K562 (cell line): ENCODE measurements at regions not wholly inside any gene's neighbourhood (a gene's known extent, or its start where the extent isn't known, plus 50 kb on each side); places are given as distances from the start of the nearest gene placed in this dataset.

Source experiments
- GABPB1 ChIP-seq: sonication (generic); formaldehyde crosslinking; IDR thresholded peaks from 2 replicates; pipeline ENCODE4 v1.8.0; 2022; ENCODE audit warnings: mild to moderate bottlenecking, missing genetic modification reagents
- MYC ChIP-seq, 2 experiments: fragments of 250-450 bp in 1 of 2; sonication (Bioruptor Pico) in 1 of 2; IDR thresholded peaks; 2 replicates each; pipeline versions ENCODE4 v1.5.1 to v1.6.1; 2012 to 2021; ENCODE audit warnings: low read depth in 2 of 2, borderline replicate concordance in 1 of 2, improper control_type of control experiment in 1 of 2, low read length in 1 of 2, mild to moderate bottlenecking in 1 of 2, moderate library complexity in 1 of 2
- SIX5 ChIP-seq, 2 experiments: IDR thresholded peaks; 2 replicates each; pipeline ENCODE4 v1.6.1; 2011; ENCODE audit warnings: low read length in 2 of 2, borderline replicate concordance in 1 of 2, low read depth in 1 of 2, mild to moderate bottlenecking in 1 of 2, moderate library complexity in 1 of 2; ENCODE audit not compliant: insufficient read depth in 1 of 2
- SP1 ChIP-seq: sonication (generic); formaldehyde crosslinking; IDR thresholded peaks from 2 replicates; pipeline ENCODE4 v1.8.1; 2022; ENCODE audit warnings: mild to moderate bottlenecking, missing genetic modification reagents
- TAF15 ChIP-seq: fragments of 200-400 bp; formaldehyde crosslinking; IDR thresholded peaks from 2 replicates; pipeline ENCODE4 v1.6.1; 2017; ENCODE audit warnings: mild to moderate bottlenecking, low read depth, low read length, moderate library complexity
- ZBED1 ChIP-seq: IDR thresholded peaks from 2 replicates; pipeline ENCODE4 v1.6.1; 2014
- ZC3H4 ChIP-seq: sonication (generic); formaldehyde crosslinking; IDR thresholded peaks from 2 replicates; pipeline ENCODE4 v1.9.0; 2021; ENCODE audit warnings: missing genetic modification reagents, borderline replicate concordance
- ZNF274 ChIP-seq: IDR thresholded peaks from 2 replicates; pipeline ENCODE4 v1.6.1; 2011; ENCODE audit warnings: low read depth, mild to moderate bottlenecking, low read length, moderate library complexity, borderline replicate concordance
- TF ChIP-seq, protein P1 (sequence below): fragments of 450-650 bp; formaldehyde crosslinking; IDR thresholded peaks from 2 replicates; pipeline ENCODE4 v1.4.0; 2020; ENCODE audit warnings: mild to moderate bottlenecking, moderate library complexity
- TF ChIP-seq, protein P2 (sequence below): IDR thresholded peaks from 3 replicates; pipeline ENCODE4 v1.6.1; 2011; ENCODE audit warnings: borderline replicate concordance, mild to moderate bottlenecking, moderate library complexity; ENCODE audit not compliant: insufficient read length; ENCODE audit errors: extremely low read depth
- TF ChIP-seq, protein P3 (sequence below): fragments of 450-650 bp; IDR thresholded peaks from 2 replicates; pipeline ENCODE4 v1.7.1; 2018; ENCODE audit warnings: mild to moderate bottlenecking, low read depth; ENCODE audit not compliant: partially characterized antibody

DNA sequence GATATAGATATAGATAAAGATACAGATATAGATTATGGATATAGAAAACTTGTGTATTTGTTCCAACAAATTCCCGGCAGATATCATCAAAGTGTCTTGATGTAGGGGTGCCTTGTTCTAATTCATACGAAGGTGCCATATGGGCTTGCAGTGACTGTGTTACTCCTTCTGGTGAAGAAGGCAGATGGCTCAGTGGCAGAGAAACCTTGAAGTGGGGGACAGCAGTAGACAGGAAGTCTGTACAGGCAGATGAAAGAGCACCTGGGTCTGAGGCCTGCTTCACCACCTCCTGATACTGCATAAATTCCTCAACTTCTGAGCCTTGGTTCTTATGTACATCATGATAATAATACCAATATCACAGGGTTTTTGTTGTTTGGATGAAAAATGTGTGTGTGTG, 179.5 kb upstream of the GATB start (continued):
- TF ChIP-seq, protein P1, sequence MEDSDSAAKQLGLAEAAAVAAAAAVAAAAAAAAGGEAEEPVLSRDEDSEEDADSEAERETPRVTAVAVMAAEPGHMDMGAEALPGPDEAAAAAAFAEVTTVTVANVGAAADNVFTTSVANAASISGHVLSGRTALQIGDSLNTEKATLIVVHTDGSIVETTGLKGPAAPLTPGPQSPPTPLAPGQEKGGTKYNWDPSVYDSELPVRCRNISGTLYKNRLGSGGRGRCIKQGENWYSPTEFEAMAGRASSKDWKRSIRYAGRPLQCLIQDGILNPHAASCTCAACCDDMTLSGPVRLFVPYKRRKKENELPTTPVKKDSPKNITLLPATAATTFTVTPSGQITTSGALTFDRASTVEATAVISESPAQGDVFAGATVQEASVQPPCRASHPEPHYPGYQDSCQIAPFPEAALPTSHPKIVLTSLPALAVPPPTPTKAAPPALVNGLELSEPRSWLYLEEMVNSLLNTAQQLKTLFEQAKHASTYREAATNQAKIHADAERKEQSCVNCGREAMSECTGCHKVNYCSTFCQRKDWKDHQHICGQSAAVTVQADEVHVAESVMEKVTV (CRISPR knock-in tag) = no peak
- TF ChIP-seq GABPB1 (CRISPR knock-in tag) (no peak), SIX5 (IDR thresholded peaks at IDR 0.05; ENCODE audit: borderline replicate concordance in 1 of 2, insufficient read depth in 1 of 2, low read depth in 1 of 2, low read length in 2 of 2) (no peak), TAF15 (no peak), MYC (IDR thresholded peaks at IDR 0.05; ENCODE audit: low read depth, low read length) (no peak), MYC (CRISPR knock-in tag; IDR thresholded peaks at IDR 0.05; ENCODE audit: borderline replicate concordance, low read depth) (no peak), SP1 (CRISPR knock-in tag) (no peak), ZC3H4 (CRISPR knock-in tag) (no peak), ZNF274 (no peak), ZBED1 (no peak)
- TF ChIP-seq, protein P2, sequence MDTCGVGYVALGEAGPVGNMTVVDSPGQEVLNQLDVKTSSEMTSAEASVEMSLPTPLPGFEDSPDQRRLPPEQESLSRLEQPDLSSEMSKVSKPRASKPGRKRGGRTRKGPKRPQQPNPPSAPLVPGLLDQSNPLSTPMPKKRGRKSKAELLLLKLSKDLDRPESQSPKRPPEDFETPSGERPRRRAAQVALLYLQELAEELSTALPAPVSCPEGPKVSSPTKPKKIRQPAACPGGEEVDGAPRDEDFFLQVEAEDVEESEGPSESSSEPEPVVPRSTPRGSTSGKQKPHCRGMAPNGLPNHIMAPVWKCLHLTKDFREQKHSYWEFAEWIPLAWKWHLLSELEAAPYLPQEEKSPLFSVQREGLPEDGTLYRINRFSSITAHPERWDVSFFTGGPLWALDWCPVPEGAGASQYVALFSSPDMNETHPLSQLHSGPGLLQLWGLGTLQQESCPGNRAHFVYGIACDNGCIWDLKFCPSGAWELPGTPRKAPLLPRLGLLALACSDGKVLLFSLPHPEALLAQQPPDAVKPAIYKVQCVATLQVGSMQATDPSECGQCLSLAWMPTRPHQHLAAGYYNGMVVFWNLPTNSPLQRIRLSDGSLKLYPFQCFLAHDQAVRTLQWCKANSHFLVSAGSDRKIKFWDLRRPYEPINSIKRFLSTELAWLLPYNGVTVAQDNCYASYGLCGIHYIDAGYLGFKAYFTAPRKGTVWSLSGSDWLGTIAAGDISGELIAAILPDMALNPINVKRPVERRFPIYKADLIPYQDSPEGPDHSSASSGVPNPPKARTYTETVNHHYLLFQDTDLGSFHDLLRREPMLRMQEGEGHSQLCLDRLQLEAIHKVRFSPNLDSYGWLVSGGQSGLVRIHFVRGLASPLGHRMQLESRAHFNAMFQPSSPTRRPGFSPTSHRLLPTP = no peak
- TF ChIP-seq, protein P3, sequence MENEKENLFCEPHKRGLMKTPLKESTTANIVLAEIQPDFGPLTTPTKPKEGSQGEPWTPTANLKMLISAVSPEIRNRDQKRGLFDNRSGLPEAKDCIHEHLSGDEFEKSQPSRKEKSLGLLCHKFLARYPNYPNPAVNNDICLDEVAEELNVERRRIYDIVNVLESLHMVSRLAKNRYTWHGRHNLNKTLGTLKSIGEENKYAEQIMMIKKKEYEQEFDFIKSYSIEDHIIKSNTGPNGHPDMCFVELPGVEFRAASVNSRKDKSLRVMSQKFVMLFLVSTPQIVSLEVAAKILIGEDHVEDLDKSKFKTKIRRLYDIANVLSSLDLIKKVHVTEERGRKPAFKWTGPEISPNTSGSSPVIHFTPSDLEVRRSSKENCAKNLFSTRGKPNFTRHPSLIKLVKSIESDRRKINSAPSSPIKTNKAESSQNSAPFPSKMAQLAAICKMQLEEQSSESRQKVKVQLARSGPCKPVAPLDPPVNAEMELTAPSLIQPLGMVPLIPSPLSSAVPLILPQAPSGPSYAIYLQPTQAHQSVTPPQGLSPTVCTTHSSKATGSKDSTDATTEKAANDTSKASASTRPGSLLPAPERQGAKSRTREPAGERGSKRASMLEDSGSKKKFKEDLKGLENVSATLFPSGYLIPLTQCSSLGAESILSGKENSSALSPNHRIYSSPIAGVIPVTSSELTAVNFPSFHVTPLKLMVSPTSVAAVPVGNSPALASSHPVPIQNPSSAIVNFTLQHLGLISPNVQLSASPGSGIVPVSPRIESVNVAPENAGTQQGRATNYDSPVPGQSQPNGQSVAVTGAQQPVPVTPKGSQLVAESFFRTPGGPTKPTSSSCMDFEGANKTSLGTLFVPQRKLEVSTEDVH = no peak
